ENCODE measurements at regions not wholly inside any gene's neighbourhood (a gene's known extent, or its start where the extent isn't known, plus 50 kb on each side); places are given as distances from the start of the nearest gene placed in this dataset.

GRCh38 chr1:224523676-224524075, 89.1 kb upstream of the WDR26 start:
- TF ChIP-seq POLR2A (IDR thresholded peaks at IDR 0.05) (no peak), EP300 (IDR thresholded peaks at IDR 0.05) (no peak)
